ENCODE measurements at regions not wholly inside any gene's neighbourhood (a gene's known extent, or its start where the extent isn't known, plus 50 kb on each side); places are given as distances from the start of the nearest gene placed in this dataset.

DNA sequence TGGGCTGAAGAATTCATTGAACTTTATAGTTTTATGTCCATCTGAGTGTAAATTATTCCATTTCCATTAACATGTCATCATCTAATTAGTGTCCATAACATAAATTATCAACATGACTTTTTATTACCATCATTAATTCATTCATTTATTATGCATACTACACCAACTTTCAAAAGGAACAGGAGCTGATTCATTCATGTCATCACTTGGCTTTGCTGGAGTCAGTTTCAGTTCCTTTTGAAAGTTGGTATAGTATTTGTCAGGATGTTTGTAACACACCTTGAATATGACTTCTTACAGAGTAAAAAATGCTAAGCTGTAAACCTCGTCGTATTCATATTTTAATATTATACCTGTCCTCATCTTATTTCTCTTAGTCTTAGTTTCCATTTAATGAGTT is 298.0 kb upstream of the RBMS3 start:
- TF ChIP-seq, protein P1, sequence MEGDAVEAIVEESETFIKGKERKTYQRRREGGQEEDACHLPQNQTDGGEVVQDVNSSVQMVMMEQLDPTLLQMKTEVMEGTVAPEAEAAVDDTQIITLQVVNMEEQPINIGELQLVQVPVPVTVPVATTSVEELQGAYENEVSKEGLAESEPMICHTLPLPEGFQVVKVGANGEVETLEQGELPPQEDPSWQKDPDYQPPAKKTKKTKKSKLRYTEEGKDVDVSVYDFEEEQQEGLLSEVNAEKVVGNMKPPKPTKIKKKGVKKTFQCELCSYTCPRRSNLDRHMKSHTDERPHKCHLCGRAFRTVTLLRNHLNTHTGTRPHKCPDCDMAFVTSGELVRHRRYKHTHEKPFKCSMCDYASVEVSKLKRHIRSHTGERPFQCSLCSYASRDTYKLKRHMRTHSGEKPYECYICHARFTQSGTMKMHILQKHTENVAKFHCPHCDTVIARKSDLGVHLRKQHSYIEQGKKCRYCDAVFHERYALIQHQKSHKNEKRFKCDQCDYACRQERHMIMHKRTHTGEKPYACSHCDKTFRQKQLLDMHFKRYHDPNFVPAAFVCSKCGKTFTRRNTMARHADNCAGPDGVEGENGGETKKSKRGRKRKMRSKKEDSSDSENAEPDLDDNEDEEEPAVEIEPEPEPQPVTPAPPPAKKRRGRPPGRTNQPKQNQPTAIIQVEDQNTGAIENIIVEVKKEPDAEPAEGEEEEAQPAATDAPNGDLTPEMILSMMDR (IDR thresholded peaks at IDR 0.05; ENCODE audit: low read length): no peak
- no peak for TF ChIP-seq EZH2 (IDR thresholded peaks at IDR 0.05; ENCODE audit: borderline replicate concordance, low read length)
